Activated CD4-positive, alpha-beta T cell treated with anti-CD3 and anti-CD28 coated beads, Interleukin-10, Interleukin-2, amounts not matched to agents 100 ng/mL and 50 ng/mL, durations not matched to agents 16 hours and 8 hours (primary cell): ENCODE measurements at regions not wholly inside any gene's neighbourhood (a gene's known extent, or its start where the extent isn't known, plus 50 kb on each side); places are given as distances from the start of the nearest gene placed in this dataset.
A peak's percentile ranks its signal among the peaks of the same experiment; 100 is the strongest.
"Not testable (repeated sequence)": the region's sequence is repeated elsewhere in the genome, so short reads cannot be mapped to it uniquely, and the experiment has no call there.

ENCODE experiments used
- DNase-seq: peaks from one replicate; pipeline ENCODE4 v3.0.0-alpha.2; 2020

DNA sequence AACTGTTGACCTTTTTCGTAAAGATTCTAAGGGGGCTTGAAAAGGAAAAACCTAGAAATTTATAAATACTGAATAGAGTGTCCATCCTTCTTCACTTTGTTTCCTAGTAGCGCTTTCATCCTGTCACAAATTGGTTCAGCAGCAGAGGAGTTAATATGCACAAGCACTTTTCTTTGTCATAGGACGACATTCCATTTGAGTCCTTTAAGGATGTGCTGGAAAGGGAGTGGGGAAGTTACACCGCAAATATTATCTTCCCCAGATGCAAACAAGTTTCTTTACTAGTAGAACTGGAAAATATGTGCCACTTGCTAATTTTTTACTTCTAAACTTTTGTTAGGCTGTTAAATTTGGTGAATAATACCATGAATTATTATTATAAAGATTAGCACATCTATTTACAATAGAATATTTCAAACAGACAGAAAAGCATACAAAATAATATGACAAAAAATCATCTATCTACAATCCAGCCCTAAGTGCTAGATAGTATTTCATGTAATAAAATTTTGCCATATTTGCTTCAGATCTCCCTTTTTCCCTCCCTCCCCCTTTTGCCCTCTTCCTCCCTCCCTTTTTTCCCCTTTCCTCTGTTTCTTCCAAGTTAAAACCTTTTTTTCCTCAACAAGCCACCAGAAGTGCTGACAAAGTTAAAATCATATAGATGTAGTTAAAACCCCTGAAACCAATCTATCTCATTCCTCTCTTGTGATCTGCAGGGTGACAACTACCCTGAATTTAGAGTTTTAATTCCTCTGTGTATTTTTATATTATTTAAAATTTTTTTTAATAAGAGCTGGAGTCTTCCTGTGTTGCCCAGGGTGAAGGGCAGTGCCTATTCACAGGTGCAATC lies 50.5 kb upstream of the MAP4K3 start:
- DNase-seq, result no peak

DNA sequence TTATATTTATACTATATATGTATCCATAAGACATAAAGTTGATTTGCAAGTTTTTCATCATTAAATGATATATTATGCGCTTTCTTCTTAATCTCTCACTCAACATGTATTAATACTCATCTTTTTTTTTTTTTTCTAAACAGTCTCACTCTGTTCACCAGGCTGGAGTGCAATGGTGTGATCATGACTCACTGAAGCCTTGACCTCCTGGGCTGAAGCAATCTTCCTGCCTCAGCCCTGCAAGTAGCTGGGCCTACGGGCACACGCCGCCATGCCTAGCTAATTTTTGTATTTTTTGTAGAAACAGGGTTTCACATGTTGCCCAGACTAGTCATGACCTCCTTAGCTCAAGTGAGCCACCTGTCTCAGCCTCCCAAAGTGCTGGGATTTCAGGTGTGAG lies 51.4 kb upstream of the MAP4K3 start:
- DNase-seq, result no peak

DNA sequence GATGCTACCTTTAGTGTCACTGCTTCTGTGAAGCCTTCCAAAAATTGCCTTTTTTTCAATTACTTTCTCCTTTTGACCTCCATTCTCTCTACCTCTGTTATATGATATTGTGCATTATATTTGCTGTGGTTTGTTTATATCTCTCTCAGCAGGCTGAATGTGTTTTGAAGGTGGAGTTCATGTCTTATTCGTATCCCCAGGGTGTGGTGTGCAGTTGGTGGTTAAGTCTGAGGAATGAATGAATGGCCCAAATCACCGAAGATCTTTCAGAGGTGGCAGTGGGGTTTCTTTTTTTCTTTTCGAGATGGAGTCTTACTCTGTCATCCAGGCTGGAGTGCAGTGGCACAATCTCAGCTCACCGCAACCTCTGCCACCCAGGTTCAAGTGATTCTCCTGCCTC lies 53.5 kb upstream of the MAP4K3 start:
- no peak for DNase-seq

DNA sequence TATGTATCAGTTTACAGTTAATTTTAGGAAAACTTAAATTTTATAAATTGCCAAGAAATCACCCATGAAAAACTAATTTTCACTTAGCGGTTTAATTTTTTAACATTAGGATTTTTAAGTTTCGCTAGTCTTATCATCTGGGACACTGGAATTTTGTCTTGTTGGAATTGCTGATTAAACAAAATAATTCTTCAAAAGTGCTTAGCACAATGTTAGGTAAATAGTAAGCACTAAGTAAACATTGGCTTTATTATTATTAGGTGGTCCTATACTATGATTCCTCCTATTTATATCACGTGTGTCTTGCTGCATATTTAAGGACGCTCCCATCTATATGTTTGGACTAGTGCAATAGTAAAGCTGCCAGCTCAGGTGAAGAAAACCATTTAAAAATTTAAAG lies 54.6 kb upstream of the MAP4K3 start:
- no peak for DNase-seq

DNA sequence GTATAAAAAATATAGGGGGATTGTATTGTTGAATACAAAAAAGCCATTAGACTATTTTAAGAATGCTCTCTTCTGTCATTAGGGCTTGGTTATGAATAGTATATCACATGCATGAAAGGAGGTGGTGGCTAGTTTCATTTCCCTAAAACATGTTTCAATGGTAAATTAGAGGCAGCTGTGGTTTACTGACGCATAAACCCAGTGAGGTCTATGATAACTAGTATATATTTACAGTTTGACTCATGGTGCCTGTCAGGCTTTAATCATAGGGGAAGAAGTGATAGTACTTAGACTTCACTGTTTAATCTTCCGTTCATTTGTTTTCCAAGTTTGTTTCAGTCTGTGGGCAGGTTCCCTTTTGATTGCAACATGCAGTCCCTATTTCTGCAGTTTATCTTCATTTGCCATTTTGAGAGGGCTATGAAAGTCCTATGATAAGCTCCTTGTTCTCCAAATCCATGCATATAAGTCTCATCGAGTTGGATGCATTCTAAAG lies 55.1 kb upstream of the MAP4K3 start:
- DNase-seq, result peak; percentile 91

DNA sequence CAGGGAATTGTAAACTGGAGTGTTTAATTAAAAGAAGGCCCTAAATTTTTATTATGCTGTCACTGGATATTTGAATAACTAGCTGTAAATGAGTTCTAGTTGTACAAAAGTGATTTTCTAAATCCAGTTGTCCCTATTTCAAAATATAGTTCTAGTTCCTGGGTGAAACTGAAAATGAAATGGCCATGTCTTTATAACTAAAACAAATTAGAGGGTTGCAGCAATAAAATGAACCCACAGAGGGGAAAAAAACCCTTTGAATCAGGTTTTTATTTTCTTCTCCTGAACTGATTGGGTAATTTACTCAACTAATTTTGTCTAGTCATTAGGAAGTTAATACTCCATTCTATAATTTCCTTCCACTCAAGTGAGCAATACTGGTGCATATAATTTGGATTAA lies 55.6 kb upstream of the MAP4K3 start:
- no peak for DNase-seq

DNA sequence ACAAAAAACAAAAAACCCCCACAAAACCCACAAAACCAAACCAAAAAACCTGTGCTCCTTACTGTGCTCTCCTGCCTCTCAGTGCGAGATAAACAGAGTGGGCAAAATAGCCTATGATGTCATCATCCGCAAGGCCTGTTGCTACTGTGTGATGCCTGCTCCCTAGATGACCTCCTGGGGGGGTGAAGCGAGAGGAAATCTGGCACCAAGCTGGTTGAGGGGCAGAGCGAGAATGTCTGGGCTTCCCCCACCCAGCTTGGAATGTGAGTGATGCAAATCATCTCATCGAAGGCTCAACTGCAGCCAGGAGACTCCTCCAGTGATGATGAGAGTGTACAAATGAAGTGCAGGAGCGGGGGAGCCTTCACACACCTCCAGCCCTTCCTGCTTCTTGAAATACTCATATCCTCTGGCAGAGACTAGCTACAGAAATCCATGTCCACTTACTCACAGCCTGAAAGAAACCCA lies 57.7 kb upstream of the MAP4K3 start:
- DNase-seq, result peak; percentile 33

DNA sequence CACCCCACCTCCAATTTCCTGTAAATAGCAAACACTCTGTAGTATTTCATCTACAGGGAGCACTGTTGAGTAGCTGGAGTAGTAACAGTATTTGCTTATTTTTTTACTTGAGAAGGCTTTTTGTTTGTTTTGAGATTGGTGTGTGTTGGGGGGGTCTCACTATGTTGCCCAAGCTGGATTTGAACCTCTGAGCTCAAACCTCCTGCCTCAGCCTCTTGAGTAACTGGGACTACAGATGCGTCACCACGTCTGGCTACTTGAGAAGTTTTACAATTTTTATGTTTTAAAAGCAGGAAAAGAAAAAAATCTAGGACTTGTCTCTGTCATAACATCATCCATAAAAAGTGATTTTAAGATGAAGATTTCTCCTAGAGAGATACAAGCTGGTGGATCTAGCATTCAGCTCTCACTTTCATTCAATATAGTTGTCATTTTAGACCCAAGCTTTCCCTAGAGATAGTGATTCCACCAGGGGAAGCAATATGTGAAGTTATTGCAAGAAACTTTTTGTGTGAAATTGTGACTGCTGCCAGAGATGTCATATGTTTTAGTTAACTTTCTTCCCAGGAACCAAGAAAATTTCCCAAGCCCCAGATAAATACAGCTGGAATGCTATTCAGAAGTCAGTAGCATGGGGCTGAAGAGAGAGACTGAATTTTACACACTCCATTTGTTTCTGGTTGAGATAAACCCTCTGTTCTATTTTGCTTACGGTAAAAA lies 60.2 kb upstream of the MAP4K3 start:
- no peak for DNase-seq

DNA sequence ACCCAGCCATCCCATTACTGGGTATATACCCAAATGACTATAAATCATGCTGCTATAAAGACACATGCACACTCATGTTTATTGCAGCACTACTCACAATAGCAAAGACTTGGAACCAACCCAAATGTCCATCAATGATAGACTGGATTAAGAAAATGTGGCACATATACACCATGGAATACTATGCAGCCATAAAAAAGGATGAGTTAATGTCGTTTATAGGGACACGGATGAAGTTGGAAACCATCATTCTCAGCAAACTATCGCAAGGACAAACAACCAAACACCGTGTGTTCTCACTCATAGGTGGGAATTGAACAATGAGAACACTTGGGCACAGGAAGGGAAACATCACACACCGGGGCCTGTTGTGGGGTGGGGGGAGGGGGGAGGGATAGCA lies 61.1 kb upstream of the MAP4K3 start:
- not testable (repeated sequence) for DNase-seq

DNA sequence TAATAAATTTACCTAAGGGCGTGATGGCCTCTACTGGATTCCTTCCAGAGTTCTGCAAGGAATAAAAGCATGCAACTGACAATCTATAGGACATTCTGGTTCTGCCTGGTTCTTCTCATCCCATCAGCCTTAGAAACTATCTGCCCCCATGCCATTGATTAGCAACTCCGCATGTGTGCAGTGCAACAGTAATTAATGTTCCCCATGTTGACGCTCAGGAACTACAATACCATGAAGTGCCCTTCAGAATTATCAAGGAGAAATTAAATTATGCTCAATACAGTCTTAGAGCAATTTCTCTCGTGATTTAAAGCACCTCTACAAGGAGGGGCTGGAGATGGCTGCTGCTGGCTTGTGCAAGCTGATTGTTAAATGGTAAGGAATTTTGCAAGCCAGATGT lies 61.7 kb upstream of the MAP4K3 start:
- no peak for DNase-seq

DNA sequence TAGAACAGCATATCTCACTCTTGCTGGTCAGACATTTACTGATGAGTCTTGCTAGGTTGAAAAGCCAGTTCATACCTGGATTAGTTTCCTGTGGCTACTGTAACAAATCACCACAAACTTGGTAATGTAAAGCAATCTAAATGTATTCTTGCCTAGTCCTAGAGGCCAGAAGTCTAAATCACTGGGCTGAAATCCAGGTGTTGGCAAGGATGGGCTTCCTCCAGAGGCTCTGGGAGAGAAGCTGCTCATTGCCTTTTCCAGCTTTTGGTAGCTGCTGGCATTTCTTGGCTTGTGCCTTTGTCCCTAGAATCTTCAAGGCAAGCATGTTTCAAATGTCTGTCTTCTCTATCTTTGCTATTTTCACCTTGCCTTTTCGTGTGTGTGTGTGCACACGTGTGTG lies 62.3 kb upstream of the MAP4K3 start:
- DNase-seq, result no peak

DNA sequence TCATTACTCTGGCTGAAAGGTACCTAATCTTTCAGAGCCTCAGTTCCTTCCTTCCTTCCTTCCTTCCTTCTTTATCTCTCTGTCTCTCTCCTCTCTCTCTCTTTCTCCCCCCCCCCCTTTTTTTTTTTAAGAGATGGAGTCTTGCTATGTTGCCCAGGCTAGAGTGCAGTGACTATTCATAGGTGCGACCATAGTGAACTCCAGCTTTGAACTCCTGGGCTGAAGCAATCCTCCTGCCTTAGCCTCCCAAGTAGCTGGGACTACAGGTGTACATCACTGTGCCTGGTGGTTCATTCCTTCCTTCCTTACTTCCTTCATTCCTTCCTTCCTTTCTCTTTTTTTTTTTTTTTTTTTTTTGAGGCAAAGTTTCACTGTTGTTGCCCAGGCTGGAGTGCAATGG lies 64.3 kb upstream of the MAP4K3 start:
- DNase-seq, result no peak

DNA sequence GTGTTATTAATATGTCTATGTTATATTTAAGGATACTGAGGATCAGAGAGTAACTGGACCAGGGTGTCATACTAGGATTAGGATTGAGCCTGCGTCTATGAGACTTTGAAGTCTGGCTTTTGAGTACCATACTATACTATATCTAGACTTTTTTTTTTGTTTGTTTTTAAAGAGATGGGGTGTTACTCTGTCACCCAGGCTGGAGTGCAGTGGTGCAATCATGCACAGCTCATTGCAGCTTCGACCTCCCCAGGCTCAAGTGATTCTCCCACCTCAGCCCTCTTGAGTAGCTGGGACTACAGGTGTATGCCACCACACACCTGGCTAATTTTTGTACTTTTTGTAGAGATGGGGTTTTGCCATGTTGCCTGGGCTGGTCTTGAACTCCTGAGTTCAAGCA lies 66.2 kb upstream of the MAP4K3 start:
- no peak for DNase-seq

DNA sequence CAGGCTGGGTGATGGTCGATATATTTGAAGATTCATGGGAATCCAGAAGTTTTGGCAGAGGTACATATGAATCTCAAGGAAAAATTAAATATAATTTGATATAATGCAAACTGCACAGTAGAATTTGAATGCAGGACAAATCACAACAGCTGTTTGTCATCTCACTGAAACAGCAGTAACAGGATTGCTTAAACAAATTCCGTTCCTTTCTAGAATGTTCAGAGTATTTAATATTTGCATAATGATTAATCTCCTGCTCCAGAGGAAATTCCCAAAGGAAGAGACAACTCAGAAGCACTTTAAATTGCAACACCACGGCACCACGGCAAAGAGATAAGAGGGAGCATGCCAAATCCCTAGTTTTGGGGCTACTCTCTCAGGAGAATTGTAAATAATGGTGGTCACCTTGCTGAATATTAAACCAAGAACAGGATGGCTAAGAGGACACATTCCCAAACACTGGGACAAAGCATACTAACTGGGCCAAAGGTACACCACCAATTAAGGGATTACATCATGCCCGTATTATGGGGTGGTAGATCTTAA lies 67.8 kb upstream of the MAP4K3 start:
- DNase-seq, result no peak

DNA sequence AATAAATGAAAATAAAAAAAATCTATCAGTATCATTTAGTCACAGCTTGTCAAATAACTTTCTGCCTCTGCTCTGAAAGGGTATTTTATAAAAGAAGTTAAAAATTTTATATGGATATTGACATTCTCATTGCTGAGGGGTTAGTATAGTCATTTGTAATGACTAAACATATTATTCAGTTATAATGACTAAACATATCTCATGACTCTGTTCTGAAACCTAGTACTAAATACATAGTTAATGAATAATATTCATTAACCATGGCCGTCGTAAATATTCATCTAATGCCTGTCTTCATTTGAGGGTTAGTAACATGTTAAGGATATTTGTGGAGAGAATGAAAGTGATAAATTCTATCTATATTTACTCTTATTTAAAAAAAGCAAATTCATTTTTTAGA lies 69.1 kb upstream of the MAP4K3 start:
- DNase-seq, result no peak

DNA sequence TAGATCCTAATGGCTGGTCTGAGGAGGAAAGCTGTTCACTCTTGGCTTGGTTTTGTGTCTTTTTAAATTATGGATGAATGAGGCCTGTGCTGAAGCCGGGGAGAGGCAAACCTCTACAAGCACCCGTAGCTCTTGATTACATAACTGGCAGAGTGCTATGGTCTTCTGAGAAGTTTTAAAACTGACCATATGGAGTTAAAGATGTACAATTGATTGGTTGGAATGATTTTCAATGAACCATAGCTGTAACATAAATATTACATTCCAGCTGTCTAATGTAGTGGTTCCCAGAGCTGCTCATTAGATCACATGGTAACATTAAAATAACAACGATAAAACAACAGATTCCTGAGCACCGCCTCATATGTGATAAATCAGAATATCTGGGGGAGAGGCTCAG lies 71.1 kb upstream of the MAP4K3 start:
- DNase-seq, result no peak

DNA sequence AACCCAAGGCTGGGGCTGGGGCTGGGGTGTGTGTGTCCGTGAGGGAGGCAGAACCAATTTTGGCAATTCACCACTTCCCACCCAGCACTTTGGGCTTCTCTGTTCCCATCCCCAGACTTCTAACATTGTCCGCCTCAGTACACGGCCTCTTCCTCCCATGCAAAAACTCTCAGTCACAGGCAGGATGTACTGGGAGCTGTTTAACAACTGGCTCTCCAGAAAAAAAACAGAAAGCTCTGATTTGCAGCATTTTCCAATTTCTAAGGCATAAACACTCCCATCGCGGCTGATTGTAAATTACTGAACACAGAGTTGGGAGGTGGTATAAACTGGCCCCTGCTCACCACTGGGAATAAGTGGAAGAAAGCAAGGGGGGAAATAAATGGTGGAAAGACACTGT lies 73.1 kb upstream of the MAP4K3 start:
- no peak for DNase-seq

DNA sequence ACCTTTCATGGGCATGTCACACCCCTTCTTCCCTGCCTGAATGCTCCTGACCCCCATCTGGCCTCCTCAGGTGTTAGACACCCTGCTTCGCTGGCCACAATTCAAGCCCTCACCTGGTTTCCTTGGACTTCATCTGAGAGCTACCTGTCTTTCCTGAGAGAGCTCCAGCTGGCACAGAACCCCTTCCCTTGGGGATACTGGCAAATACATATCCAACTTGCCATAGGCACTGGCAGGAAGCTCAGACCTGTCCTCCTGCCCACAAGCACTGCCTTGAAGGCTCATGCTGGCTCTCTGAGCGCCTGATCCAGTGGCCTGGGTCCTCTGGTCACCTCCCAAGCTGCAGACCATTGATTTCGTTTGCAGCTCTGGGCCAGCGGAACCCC lies 74.1 kb upstream of the MAP4K3 start:
- DNase-seq, result no peak

DNA sequence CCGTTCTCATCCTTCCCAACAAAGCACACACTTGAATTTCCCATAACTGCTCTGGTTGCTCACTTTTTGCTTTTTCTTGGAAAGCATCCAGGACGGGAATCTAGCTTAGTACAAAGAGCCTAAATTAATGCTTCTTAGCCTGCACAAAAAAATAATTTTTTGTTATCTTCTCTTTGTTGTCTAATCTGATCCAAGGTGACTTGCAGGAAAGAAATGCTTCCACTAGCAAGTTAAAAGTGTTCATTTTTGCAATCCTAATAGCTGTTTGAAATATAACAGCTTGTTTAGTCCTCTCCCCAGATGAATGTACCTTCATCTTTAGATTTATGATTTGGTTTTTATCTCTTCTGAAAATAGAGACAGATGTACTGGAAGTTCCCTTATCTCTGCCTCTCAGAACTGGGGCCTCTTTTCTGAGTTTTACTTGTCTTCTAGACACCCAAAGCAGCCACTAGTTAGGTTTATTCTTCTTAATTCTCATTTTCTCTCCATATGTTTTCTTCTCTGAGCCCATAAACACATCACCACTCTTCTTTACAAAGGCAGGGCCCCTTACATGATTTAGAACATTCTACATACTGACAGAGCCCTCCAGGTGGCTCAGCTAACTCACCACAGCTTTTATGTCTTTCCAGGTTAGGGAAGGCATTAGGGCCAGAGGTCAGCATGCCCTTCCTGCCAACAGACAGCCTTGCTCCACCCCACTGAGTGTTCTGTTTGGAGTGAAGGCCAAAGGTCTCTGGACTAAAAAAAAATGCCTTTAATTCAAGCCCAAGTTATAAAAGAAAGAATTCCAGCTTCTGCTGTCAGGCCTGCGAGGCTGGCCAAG lies 74.7 kb upstream of the MAP4K3 start:
- peak; percentile 16 for DNase-seq

DNA sequence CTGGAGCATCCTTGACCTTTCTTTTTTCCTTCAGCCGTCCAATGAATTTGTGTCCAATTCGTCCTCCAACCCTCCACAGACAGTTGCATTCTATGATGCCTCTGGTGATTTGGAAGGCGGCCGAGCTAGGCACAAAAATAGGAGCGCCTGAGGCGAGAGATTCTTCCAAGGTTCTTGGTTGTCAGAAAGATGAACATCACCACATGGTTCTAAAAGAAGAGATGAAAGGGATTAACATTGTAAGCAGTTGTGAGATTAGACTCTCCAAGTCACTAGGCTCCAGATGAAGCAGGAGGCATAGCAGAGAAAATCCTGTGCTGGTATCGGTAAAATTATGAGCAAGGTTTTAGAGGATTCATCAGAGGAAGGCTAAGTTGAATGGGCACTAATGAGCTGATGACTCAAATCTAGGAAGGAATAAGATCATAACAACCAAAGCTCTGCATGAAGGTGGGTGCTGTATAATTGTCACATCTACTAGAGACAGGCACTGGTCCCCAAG lies 75.4 kb upstream of the MAP4K3 start:
- DNase-seq, result peak; percentile 62

DNA sequence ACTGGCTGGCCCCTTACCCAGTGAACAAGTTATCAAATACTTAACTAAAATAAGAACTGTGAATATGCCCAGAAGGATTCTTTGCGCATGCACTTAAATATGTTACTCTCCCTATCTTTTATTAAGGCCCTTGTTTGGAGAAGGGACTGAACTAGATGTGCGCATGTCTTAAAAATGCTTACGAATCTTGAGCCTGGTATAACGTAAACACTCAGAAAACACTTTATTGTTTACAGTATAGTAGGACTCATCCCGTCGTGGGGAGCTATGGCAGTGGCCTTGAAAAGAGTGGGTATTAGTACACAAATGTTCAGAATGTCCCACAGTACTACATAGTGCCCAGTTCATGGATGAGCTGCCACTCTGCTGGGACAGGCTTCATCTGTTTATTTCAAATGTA lies 75.9 kb upstream of the MAP4K3 start:
- no peak for DNase-seq

DNA sequence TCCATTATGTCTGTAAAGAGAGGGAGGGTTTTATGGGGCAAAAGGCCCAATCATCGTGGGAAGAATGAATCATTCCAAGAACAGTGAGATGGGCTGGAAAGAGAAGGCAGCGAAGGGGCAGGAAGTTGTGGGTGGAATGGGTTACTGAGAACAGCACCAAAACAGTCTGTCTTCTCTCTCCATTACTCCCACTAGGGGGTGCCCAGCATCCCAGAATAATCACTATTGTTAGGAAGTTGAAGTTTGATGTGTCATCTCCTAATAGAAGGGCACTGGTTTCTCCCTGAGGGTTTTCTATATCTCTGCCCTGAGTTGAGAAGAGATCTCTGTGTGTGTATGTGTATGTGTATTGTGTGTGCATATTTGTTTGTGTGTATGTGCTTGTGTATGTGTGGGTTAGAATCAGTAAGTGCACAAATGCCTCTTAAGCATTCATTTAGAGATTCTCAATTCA lies 76.6 kb upstream of the MAP4K3 start:
- peak; percentile 89 for DNase-seq

DNA sequence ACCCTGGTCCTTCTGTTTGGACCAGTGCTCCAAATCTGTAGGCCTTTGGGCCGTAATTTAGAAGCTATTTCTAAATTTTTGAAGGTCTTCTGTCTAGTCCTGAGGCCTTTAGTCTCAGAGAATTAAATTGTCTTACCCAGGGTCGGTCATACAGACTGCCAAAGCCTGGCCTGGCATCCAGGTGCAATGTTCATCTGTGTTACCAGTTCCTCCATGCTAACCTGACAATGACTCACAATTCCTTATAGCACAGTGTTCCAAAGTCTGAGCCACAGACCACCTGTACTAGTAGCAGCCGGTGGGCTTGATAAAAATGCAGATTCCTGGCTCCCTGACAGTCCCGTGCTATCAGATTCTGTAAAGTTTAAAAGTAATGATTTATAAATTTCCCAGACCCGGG lies 77.7 kb upstream of the MAP4K3 start:
- no peak for DNase-seq
